ENCODE measurements at regions not wholly inside any gene's neighbourhood (a gene's known extent, or its start where the extent isn't known, plus 50 kb on each side); places are given as distances from the start of the nearest gene placed in this dataset.

GRCh38 chr22:46050451-46050845 lies 73.5 kb upstream of the WNT7B start:
- Histone ChIP-seq H4K20me1 (replicated peaks; ENCODE audit: insufficient read depth) (no peaks in the 10 kb centered on the region), H3K36me3 (ENCODE audit: insufficient read depth) (no peaks in the 10 kb centered on the region), H2AFZ (no peak overlapping the region), H3K9me2 (ENCODE audit: insufficient read depth) (no peaks in the 10 kb centered on the region), H3K4me3 (no peak overlapping the region), H3K27me3 (ENCODE audit: insufficient read depth) (peaks cover 14% of the 10 kb centered on the region), H3K4me1 (ENCODE audit: insufficient read depth) (no peaks in the 10 kb centered on the region; the same call in 1 of the 2 replicates), H3F3A (replicated peaks; ENCODE audit: low read depth) (0 out of 2 replicates have a peak, but pooled peaks cover 3% of the 10 kb centered on the region), H3K79me2 (replicated peaks; ENCODE audit: insufficient read depth) (no peaks in the 10 kb centered on the region), H3K4me2 (no peak overlapping the region), H3K27ac (ENCODE audit: low read depth) (no peak overlapping the region)
- TF ChIP-seq ZNF331 (CRISPR knock-in tag; IDR thresholded peaks at IDR 0.05; ENCODE audit: low read depth) = no peak
- TF ChIP-seq POLR2AphosphoS5 (IDR thresholded peaks at IDR 0.05; ENCODE audit: low read depth) = no peak
- no peak for TF ChIP-seq NANOG (IDR thresholded peaks at IDR 0.05; ENCODE audit: borderline replicate concordance)
- TF ChIP-seq REST (IDR thresholded peaks at IDR 0.05; ENCODE audit: unreplicated experiment) = no peak
- TF ChIP-seq CREB1 (CRISPR knock-in tag; IDR thresholded peaks at IDR 0.05; ENCODE audit: low read depth) = no peak
- no peak for TF ChIP-seq STAT1 (IDR thresholded peaks at IDR 0.05; ENCODE audit: unreplicated experiment)
- TF ChIP-seq CTCF (conservative IDR thresholded peaks at IDR 0.05; ENCODE audit: low read depth in 2 of 2) = no peak
- TF ChIP-seq ZNF462 (CRISPR knock-in tag; IDR thresholded peaks at IDR 0.05) = no peak
- no peak for TF ChIP-seq EZH2 (IDR thresholded peaks at IDR 0.05; ENCODE audit: low read depth, unreplicated experiment)
- no peak for TF ChIP-seq ZNF114 (CRISPR knock-in tag; IDR thresholded peaks at IDR 0.05)
- no peak for TF ChIP-seq JUNB (IDR thresholded peaks at IDR 0.05; ENCODE audit: unreplicated experiment)
- TF ChIP-seq ETS1 (IDR thresholded peaks at IDR 0.05) = no peak
- no peak for TF ChIP-seq EZH2phosphoT487 (IDR thresholded peaks at IDR 0.05; ENCODE audit: unreplicated experiment)
- Mint-ChIP-seq H3K9me3 (no peaks in the 10 kb centered on the region; the same call in 2 of the 3 replicates), H3K4me3 (no peak overlapping the region), H3K27me3 (ENCODE audit: insufficient read depth, low read depth, poor library complexity) (peaks cover 22% of the 10 kb centered on the region), H3K36me3 (ENCODE audit: low read depth) (no peaks in the 10 kb centered on the region), H3K27ac (no peak overlapping the region), H3K4me1 (peaks cover 6% of the 10 kb centered on the region)
- DNase-seq (ENCODE audit: low spot score) = no peak
- ATAC-seq = no peak

All from GM23338 (cell line).